OCI-LY7 (cell line): ENCODE measurements at regions not wholly inside any gene's neighbourhood (a gene's known extent, or its start where the extent isn't known, plus 50 kb on each side); places are given as distances from the start of the nearest gene placed in this dataset.

Experiments
- BruUV-seq: library from RNA; stranded (reverse); fragments of 400-500 nt; replicated peaks from 2 replicates; lab custom pipeline; 2021; lab: Mats Ljungman, UMichigan
- CTCF ChIA-PET: fragments of 300-600 bp; sonication (Branson Sonifier 250); formaldehyde crosslinking; loops from one replicate; lab custom pipeline; 2022; ENCODE audit warnings: antibody characterized with exemption; ENCODE audit not compliant: unreplicated experiment; lab: Charles Lee
- POLR2A ChIA-PET: fragments of 300-600 bp; sonication (Branson Sonifier 250); formaldehyde crosslinking; loops from one replicate; lab custom pipeline; 2022; ENCODE audit warnings: antibody characterized with exemption; lab: Charles Lee
- DNase-seq: peaks from one replicate; pipeline ENCODE4 v3.0.0-alpha.2; 2015; ENCODE audit warnings: low spot score
- H2AFZ ChIP-seq: fragments of 200-600 bp; sonication (generic), shearing (Covaris generic); 2 replicates; pipeline ENCODE4 v1.6.1; 2014; ENCODE audit warnings: mild to moderate bottlenecking, antibody characterized with exemption, low read length, moderate library complexity
- H3K27ac ChIP-seq: fragments of 200-600 bp; sonication (generic); 2 replicates; pipeline ENCODE4 v1.5.1; 2014; ENCODE audit warnings: mixed run types, low read depth, mild to moderate bottlenecking, moderate library complexity, low read length, inconsistent platforms; ENCODE audit not compliant: poor library complexity, severe bottlenecking
- H3K36me3 ChIP-seq: fragments of 200-600 bp; sonication (generic); 2 replicates; pipeline ENCODE4 v1.6.1; 2014; ENCODE audit warnings: mild to moderate bottlenecking, antibody characterized with exemption, low read length, moderate library complexity, mixed read lengths; ENCODE audit not compliant: insufficient read depth
- H3K4me1 ChIP-seq: fragments of 200-600 bp; sonication (generic); 2 replicates; pipeline ENCODE4 v1.5.1; 2014; ENCODE audit warnings: mild to moderate bottlenecking, low read length; ENCODE audit not compliant: insufficient read depth, poor library complexity, severe bottlenecking
- H3K4me2 ChIP-seq: fragments of 200-600 bp; sonication (generic); 2 replicates; pipeline ENCODE4 v1.6.1; 2014; ENCODE audit warnings: mild to moderate bottlenecking, low read length
- H3K4me3 ChIP-seq: fragments of 200-600 bp; sonication (generic); 2 replicates; pipeline ENCODE4 v1.5.1; 2014; ENCODE audit warnings: mild to moderate bottlenecking, low read depth, low read length; ENCODE audit not compliant: poor library complexity, severe bottlenecking
- H3K79me2 ChIP-seq: fragments of 200-600 bp; sonication (generic); 2 replicates; pipeline ENCODE4 v1.6.1; 2016; ENCODE audit warnings: low read depth, mild to moderate bottlenecking, low read length, moderate library complexity, mixed read lengths; ENCODE audit not compliant: insufficient read depth
- H3K9me2 ChIP-seq: fragments of 200-600 bp; sonication (generic); 2 replicates; pipeline ENCODE4 v1.6.1; 2016; ENCODE audit warnings: mild to moderate bottlenecking, low read length, mixed read lengths; ENCODE audit not compliant: insufficient read depth
- H3K9me3 ChIP-seq: fragments of 200-600 bp; sonication (generic); 2 replicates; pipeline ENCODE4 v1.6.1; 2014; ENCODE audit warnings: mild to moderate bottlenecking, mixed run types, low read length, mixed read lengths
- H4K20me1 ChIP-seq: fragments of 200-600 bp; sonication (generic); 2 replicates; pipeline ENCODE4 v1.6.1; 2014; ENCODE audit warnings: mild to moderate bottlenecking, antibody characterized with exemption, low read length, moderate library complexity, mixed read lengths; ENCODE audit not compliant: insufficient read depth
- CTCF ChIP-seq: fragments of 200-600 bp; sonication (generic); conservative IDR thresholded peaks from 2 replicates; pipeline ENCODE4 v1.5.1; 2014; ENCODE audit warnings: mild to moderate bottlenecking, antibody characterized with exemption, low read length, moderate library complexity, mixed read lengths
- EZH2phosphoT487 ChIP-seq: fragments of 200-600 bp; sonication (generic); IDR thresholded peaks from 2 replicates; pipeline ENCODE4 v1.6.1; 2018; ENCODE audit warnings: low read depth, borderline replicate concordance, mild to moderate bottlenecking, mixed run types, antibody characterized with exemption, low read length, moderate library complexity, mixed read lengths
- intact Hi-C: fragments of 100-400 bp; cut with micrococcal nuclease; formaldehyde crosslinking; loops from one replicate; pipeline ENCODE4 v1.10.0; 2022; ENCODE audit not compliant: unreplicated experiment

- Histone ChIP-seq H3K9me2 (no peaks in the 10 kb centered on the region), H2AFZ (no peak overlapping the region), H3K79me2 (no peaks in the 10 kb centered on the region), H3K36me3 (no peaks in the 10 kb centered on the region), H3K4me2 (no peak overlapping the region), H3K4me3 (no peak overlapping the region), H3K27ac (no peak overlapping the region), H3K9me3 (no peaks in the 10 kb centered on the region), H3K4me1 (no peaks in the 10 kb centered on the region), H4K20me1 (no peaks in the 10 kb centered on the region)
- ChIA-PET POLR2A (interaction anchor here (0.5 kb wide), 1 partner anchor 282 kb away, joined by 3 read pairs; no protein-coding TSS in a partner anchor), CTCF (no interaction called here)
- DNase-seq = no peak
- intact Hi-C loops = no loop called here
- BruUV-seq = no TSS peak
- no peak for TF ChIP-seq CTCF
- no peak for TF ChIP-seq EZH2phosphoT487
Measured at GRCh38 chr5:121019734-121020133, 555.6 kb downstream of the PRR16 start.

- Histone ChIP-seq H3K4me3 (no peak overlapping the region), H2AFZ (no peak overlapping the region), H3K27ac (no peak overlapping the region), H4K20me1 (no peaks in the 10 kb centered on the region), H3K36me3 (no peaks in the 10 kb centered on the region), H3K79me2 (no peaks in the 10 kb centered on the region), H3K4me2 (no peak overlapping the region), H3K9me3 (no peaks in the 10 kb centered on the region), H3K9me2 (no peaks in the 10 kb centered on the region), H3K4me1 (no peaks in the 10 kb centered on the region)
- intact Hi-C loops = no loop called here
- no peak for TF ChIP-seq EZH2phosphoT487
- TF ChIP-seq CTCF = no peak
- no peak for DNase-seq
- BruUV-seq = no TSS peak
- ChIA-PET POLR2A (no interaction called here), CTCF (no interaction called here)
Measured at GRCh38 chr5:121021681-121022080, 557.6 kb downstream of the PRR16 start.

GRCh38 chr5:121024416-121025311 is 560.6 kb downstream of the PRR16 start:
- Histone ChIP-seq H3K4me1 (no peaks in the 10 kb centered on the region), H3K79me2 (no peaks in the 10 kb centered on the region), H3K9me2 (no peaks in the 10 kb centered on the region), H4K20me1 (no peaks in the 10 kb centered on the region), H3K4me3 (no peak overlapping the region), H3K9me3 (no peaks in the 10 kb centered on the region), H3K4me2 (no peak overlapping the region), H3K27ac (no peak overlapping the region), H3K36me3 (no peaks in the 10 kb centered on the region), H2AFZ (no peak overlapping the region)
- intact Hi-C loops = no loop called here
- ChIA-PET CTCF (no interaction called here), POLR2A (interaction anchor here (1.1 kb wide), 1 partner anchor 8 kb away, joined by 3 read pairs; no protein-coding TSS in a partner anchor)
- BruUV-seq = no TSS peak
- no peak for DNase-seq
- TF ChIP-seq EZH2phosphoT487 (no peak), CTCF (no peak)
